ENCODE measurements at regions not wholly inside any gene's neighbourhood (a gene's known extent, or its start where the extent isn't known, plus 50 kb on each side); places are given as distances from the start of the nearest gene placed in this dataset.
"Not testable (repeated sequence)": the region's sequence is repeated elsewhere in the genome, so short reads cannot be mapped to it uniquely, and the experiment has no call there.

GRCh38 chr7:77484785-77485184 lies 52.3 kb upstream of the PTPN12 start:
- intact Hi-C loops (cut with micrococcal nuclease; ENCODE audit: unreplicated experiment), result no loop called here
- no peak for TF ChIP-seq EZH2phosphoT487 (IDR thresholded peaks at IDR 0.05; ENCODE audit: borderline replicate concordance, low read depth, low read length)
- TF ChIP-seq CTCF (conservative IDR thresholded peaks at IDR 0.05; ENCODE audit: low read length), result no peak
- POLR2A ChIA-PET, result interaction anchor here (0.6 kb wide), 2 partner anchors 14 to 752 kb away, joined by 3 read pairs; no protein-coding TSS in a partner anchor

GRCh38 chr7:77482015-77482414 lies 55.1 kb upstream of the PTPN12 start:
- BruUV-seq (replicated peaks), result no TSS peak

More at GRCh38 chr7:77484785-77485184, 52.3 kb upstream of the PTPN12 start:
- Histone ChIP-seq H3K27ac (ENCODE audit: low read depth, low read length, poor library complexity, severe bottlenecking) (no peak overlapping the region), H3K9me2 (ENCODE audit: insufficient read depth, low read length) (no peaks in the 10 kb centered on the region), H4K20me1 (ENCODE audit: insufficient read depth, low read length) (no peaks in the 10 kb centered on the region), H3K4me1 (ENCODE audit: insufficient read depth, low read length, poor library complexity, severe bottlenecking) (no peaks in the 10 kb centered on the region), H3K4me3 (ENCODE audit: low read depth, low read length, poor library complexity, severe bottlenecking) (no peak overlapping the region), H3K79me2 (ENCODE audit: insufficient read depth, low read depth, low read length) (no peaks in the 10 kb centered on the region), H3K4me2 (ENCODE audit: low read length) (no peak overlapping the region), H3K9me3 (ENCODE audit: low read length) (no peaks in the 10 kb centered on the region), H2AFZ (ENCODE audit: low read length) (no peak overlapping the region), H3K36me3 (ENCODE audit: insufficient read depth, low read length) (no peaks in the 10 kb centered on the region)
- CTCF ChIA-PET (ENCODE audit: unreplicated experiment), result no interaction called here
- no TSS peak for BruUV-seq (replicated peaks)
- DNase-seq (ENCODE audit: low spot score), result no peak

GRCh38 chr7:77481615-77482014 lies 55.5 kb upstream of the PTPN12 start:
- Histone ChIP-seq H3K36me3 (ENCODE audit: insufficient read depth, low read length) (no peaks in the 10 kb centered on the region), H3K27ac (ENCODE audit: low read depth, low read length, poor library complexity, severe bottlenecking) (no peak overlapping the region), H3K4me2 (ENCODE audit: low read length) (no peak overlapping the region), H2AFZ (ENCODE audit: low read length) (no peak overlapping the region), H3K4me3 (ENCODE audit: low read depth, low read length, poor library complexity, severe bottlenecking) (no peak overlapping the region), H4K20me1 (ENCODE audit: insufficient read depth, low read length) (no peaks in the 10 kb centered on the region), H3K9me2 (ENCODE audit: insufficient read depth, low read length) (no peaks in the 10 kb centered on the region), H3K79me2 (ENCODE audit: insufficient read depth, low read depth, low read length) (no peaks in the 10 kb centered on the region), H3K4me1 (ENCODE audit: insufficient read depth, low read length, poor library complexity, severe bottlenecking) (no peaks in the 10 kb centered on the region), H3K9me3 (ENCODE audit: low read length) (no peaks in the 10 kb centered on the region)
- no TSS peak for BruUV-seq (replicated peaks)
- TF ChIP-seq EZH2phosphoT487 (IDR thresholded peaks at IDR 0.05; ENCODE audit: borderline replicate concordance, low read depth, low read length) (no peak), CTCF (conservative IDR thresholded peaks at IDR 0.05; ENCODE audit: low read length) (no peak)
- POLR2A ChIA-PET, result no interaction called here
- CTCF ChIA-PET (ENCODE audit: unreplicated experiment), result no interaction called here
- intact Hi-C loops (cut with micrococcal nuclease; ENCODE audit: unreplicated experiment), result no loop called here
- DNase-seq (ENCODE audit: low spot score), result no peak

More at GRCh38 chr7:77482015-77482414, 55.1 kb upstream of the PTPN12 start:
- Histone ChIP-seq H4K20me1 (ENCODE audit: insufficient read depth, low read length) (no peaks in the 10 kb centered on the region), H3K4me3 (ENCODE audit: low read depth, low read length, poor library complexity, severe bottlenecking) (no peak overlapping the region), H3K9me2 (ENCODE audit: insufficient read depth, low read length) (no peaks in the 10 kb centered on the region), H3K4me2 (ENCODE audit: low read length) (no peak overlapping the region), H3K36me3 (ENCODE audit: insufficient read depth, low read length) (no peaks in the 10 kb centered on the region), H2AFZ (ENCODE audit: low read length) (no peak overlapping the region), H3K9me3 (ENCODE audit: low read length) (no peaks in the 10 kb centered on the region), H3K79me2 (ENCODE audit: insufficient read depth, low read depth, low read length) (no peaks in the 10 kb centered on the region), H3K4me1 (ENCODE audit: insufficient read depth, low read length, poor library complexity, severe bottlenecking) (no peaks in the 10 kb centered on the region), H3K27ac (ENCODE audit: low read depth, low read length, poor library complexity, severe bottlenecking) (no peak overlapping the region)
- ChIA-PET POLR2A (no interaction called here), CTCF (ENCODE audit: unreplicated experiment) (no interaction called here)
- TF ChIP-seq EZH2phosphoT487 (IDR thresholded peaks at IDR 0.05; ENCODE audit: borderline replicate concordance, low read depth, low read length) (no peak), CTCF (conservative IDR thresholded peaks at IDR 0.05; ENCODE audit: low read length) (no peak)
- intact Hi-C loops (cut with micrococcal nuclease; ENCODE audit: unreplicated experiment), result no loop called here
- DNase-seq (ENCODE audit: low spot score), result no peak

- H4K20me1 ChIP-seq (ENCODE audit: insufficient read depth, low read length); H3K79me2 ChIP-seq (ENCODE audit: insufficient read depth, low read depth, low read length); H3K27ac ChIP-seq (ENCODE audit: low read depth, low read length, poor library complexity, severe bottlenecking); H3K36me3 ChIP-seq (ENCODE audit: insufficient read depth, low read length); POLR2A ChIA-PET; CTCF ChIA-PET (ENCODE audit: unreplicated experiment); H3K9me2 ChIP-seq (ENCODE audit: insufficient read depth, low read length); H3K9me3 ChIP-seq (ENCODE audit: low read length); intact Hi-C loops (cut with micrococcal nuclease; ENCODE audit: unreplicated experiment); H2AFZ ChIP-seq (ENCODE audit: low read length); H3K4me1 ChIP-seq (ENCODE audit: insufficient read depth, low read length, poor library complexity, severe bottlenecking); H3K4me2 ChIP-seq (ENCODE audit: low read length); DNase-seq (ENCODE audit: low spot score); BruUV-seq (replicated peaks); H3K4me3 ChIP-seq (ENCODE audit: low read depth, low read length, poor library complexity, severe bottlenecking): not testable (repeated sequence)
Observed at GRCh38 chr7:77480102-77480627, 56.9 kb upstream of the PTPN12 start.
